Neural crest cell (in vitro differentiated cells): ENCODE measurements at regions not wholly inside any gene's neighbourhood (a gene's known extent, or its start where the extent isn't known, plus 50 kb on each side); places are given as distances from the start of the nearest gene placed in this dataset.

Experiments used
- DNase-seq: peaks from one replicate; pipeline ENCODE4 v3.0.0; 2021; ENCODE audit warnings: low read depth, mixed read lengths, low spot score
- H3K27ac Mint-ChIP-seq: one replicate; pipeline ENCODE4 v1.8.0; 2021; ENCODE audit warnings: mild to moderate bottlenecking, mixed read lengths; ENCODE audit not compliant: unreplicated experiment
- H3K27me3 Mint-ChIP-seq: 2 replicates; pipeline ENCODE4 v1.8.0; 2021; ENCODE audit warnings: low read depth, mild to moderate bottlenecking, mixed read lengths
- H3K36me3 Mint-ChIP-seq: 2 replicates; pipeline ENCODE4 v1.8.0; 2021; ENCODE audit warnings: low read depth, mild to moderate bottlenecking, mixed read lengths
- H3K4me1 Mint-ChIP-seq: 2 replicates; pipeline ENCODE4 v1.8.0; 2021; ENCODE audit warnings: mixed read lengths
- H3K4me3 Mint-ChIP-seq: one replicate; pipeline ENCODE4 v1.8.0; 2021; ENCODE audit warnings: mild to moderate bottlenecking, mixed read lengths
- H3K9me3 Mint-ChIP-seq: 2 replicates; pipeline ENCODE4 v1.8.0; 2021; ENCODE audit warnings: mixed read lengths
- TF ChIP-seq, protein P1 (sequence below): fragments of 200-600 bp; sonication (generic); conservative IDR thresholded peaks from 2 replicates; pipeline ENCODE4 v1.5.0; 2021; ENCODE audit warnings: antibody characterized with exemption, mild to moderate bottlenecking

- Mint-ChIP-seq H3K36me3 (no peaks in the 10 kb centered on the region), H3K9me3 (peaks cover 2% of the 10 kb centered on the region), H3K27ac (no peak overlapping the region), H3K4me3 (no peak overlapping the region), H3K27me3 (no peaks in the 10 kb centered on the region), H3K4me1 (peaks cover 11% of the 10 kb centered on the region)
- TF ChIP-seq, protein P1, sequence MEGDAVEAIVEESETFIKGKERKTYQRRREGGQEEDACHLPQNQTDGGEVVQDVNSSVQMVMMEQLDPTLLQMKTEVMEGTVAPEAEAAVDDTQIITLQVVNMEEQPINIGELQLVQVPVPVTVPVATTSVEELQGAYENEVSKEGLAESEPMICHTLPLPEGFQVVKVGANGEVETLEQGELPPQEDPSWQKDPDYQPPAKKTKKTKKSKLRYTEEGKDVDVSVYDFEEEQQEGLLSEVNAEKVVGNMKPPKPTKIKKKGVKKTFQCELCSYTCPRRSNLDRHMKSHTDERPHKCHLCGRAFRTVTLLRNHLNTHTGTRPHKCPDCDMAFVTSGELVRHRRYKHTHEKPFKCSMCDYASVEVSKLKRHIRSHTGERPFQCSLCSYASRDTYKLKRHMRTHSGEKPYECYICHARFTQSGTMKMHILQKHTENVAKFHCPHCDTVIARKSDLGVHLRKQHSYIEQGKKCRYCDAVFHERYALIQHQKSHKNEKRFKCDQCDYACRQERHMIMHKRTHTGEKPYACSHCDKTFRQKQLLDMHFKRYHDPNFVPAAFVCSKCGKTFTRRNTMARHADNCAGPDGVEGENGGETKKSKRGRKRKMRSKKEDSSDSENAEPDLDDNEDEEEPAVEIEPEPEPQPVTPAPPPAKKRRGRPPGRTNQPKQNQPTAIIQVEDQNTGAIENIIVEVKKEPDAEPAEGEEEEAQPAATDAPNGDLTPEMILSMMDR: no peak
- no peak for DNase-seq
Measured at GRCh38 chr2:123696021-123696420, 329.1 kb upstream of the CNTNAP5 start.

DNA sequence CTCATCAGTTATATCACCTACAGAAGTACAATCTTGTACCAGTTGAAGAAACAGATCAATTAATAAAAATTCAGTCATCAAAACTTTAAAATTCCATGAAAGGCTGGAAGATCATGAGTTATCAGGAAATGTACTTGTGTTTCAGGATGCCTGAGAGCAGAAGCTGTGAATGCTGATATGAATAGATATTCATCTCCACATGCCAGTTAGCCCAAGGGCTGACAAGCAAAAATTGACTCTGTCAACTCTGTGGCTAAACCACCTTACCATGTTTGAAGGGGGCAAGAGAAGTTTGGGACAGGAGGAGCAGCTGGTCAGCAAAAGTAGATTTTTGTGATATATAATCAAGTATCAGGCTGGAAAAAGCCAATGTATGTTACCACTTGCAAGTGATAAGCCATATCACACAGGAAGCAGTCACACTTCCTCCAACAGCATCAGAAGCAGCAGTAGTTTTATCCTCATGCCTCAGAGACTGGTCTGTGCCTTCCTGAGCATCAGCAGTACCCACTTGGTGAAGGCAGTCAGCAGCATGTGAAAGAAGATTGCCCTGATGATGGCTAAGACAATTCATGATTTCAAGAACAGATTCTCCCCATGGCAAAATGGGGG is 328.2 kb upstream of the CNTNAP5 start:
- Mint-ChIP-seq H3K27ac (peak overlapping the region; percentile 40), H3K36me3 (no peaks in the 10 kb centered on the region), H3K27me3 (no peaks in the 10 kb centered on the region), H3K9me3 (peaks cover under 1% of the 10 kb centered on the region), H3K4me3 (no peak overlapping the region), H3K4me1 (peaks cover 8% of the 10 kb centered on the region)
- TF ChIP-seq, protein P1: no peak
- no peak for DNase-seq

DNA sequence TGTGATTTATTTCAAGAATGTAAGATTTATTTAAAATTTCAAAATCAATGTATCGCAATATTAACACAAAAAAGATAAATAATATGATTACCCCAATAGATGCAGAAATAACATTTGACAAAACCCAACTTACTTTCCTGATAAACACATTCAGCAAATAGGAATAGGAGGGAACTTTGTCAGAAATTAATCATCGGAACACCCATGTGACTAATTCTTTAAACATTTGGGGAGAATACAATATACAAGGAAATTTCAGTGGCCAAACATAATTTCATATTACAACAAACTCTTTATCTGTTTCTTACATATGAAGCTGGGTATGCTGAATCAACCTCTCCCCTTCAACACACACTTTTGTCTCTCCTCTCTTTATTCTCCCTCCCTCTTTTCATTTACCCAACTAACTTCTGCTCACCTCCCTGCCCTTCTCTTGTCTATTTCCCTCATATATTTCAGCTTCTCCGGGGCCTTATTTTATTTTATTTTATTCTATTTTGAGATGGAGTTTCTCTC is 309.6 kb upstream of the CNTNAP5 start:
- TF ChIP-seq, protein P1: no peak
- H3K9me3 Mint-ChIP-seq: no peaks in the 10 kb centered on the region
- no peak overlapping the region for H3K4me3 Mint-ChIP-seq
- DNase-seq: no peak
- H3K4me1 Mint-ChIP-seq: no peaks in the 10 kb centered on the region
- no peaks in the 10 kb centered on the region for H3K36me3 Mint-ChIP-seq
- no peak overlapping the region for H3K27ac Mint-ChIP-seq
- H3K27me3 Mint-ChIP-seq: no peaks in the 10 kb centered on the region

DNA sequence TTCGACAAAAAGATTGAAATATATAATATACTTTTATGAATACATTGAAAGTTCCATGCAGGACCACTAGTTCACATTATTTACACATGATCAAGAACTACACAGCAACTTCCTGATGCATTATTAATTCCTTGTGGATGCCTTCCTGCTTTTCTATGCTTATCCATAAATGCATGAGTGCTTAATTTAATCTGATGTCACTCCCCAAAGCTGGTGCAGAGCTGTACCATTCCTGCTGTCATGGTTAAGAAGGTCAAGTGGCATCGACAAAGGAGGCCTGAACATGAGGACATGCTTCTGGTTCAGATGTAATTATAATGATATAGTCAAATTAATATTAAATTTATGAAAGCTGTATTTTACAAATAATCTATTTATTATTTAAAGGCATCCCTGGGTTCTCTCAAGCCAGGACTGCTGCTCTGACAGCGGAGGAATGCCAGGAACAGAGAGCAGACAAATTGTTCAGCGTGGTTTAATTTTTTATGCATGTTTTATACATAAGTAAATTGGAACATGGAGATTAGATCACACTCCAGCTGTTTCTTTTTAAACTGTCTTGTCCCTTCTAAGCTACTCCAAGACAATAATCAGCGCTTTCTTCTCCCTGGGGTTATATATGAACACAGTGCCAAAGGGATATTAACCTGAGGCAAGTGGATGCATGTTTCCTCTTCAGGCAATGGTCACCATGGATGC is 307.3 kb upstream of the CNTNAP5 start:
- Mint-ChIP-seq H3K27ac (no peak overlapping the region), H3K4me1 (no peaks in the 10 kb centered on the region), H3K27me3 (no peaks in the 10 kb centered on the region), H3K36me3 (no peaks in the 10 kb centered on the region), H3K9me3 (no peaks in the 10 kb centered on the region), H3K4me3 (no peak overlapping the region)
- TF ChIP-seq, protein P1: no peak
- no peak for DNase-seq

DNA sequence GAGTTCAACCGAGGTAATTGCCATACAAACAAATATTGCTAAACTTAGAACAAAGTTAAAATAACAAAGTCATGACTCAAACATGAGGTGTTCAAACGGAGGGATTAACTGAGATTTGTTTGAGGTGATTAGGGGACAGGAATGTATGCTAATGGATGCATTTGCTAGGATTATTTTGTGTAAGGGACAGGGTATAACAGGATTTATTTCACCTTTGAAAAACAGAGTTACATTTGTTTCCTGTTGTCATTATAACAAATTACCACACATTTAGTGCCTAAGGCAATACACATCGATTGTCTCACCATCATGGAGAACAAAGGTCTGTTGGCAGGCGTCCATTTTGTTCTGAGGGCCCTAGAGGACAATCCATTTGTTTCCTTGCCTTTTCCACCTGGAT is 304.3 kb upstream of the CNTNAP5 start:
- no peak for DNase-seq
- Mint-ChIP-seq H3K36me3 (no peaks in the 10 kb centered on the region), H3K4me1 (peaks cover 6% of the 10 kb centered on the region), H3K27ac (no peak overlapping the region), H3K27me3 (no peaks in the 10 kb centered on the region), H3K4me3 (no peak overlapping the region), H3K9me3 (no peaks in the 10 kb centered on the region)
- TF ChIP-seq, protein P1: no peak
